Adrenal gland (tissue), 9 donors: ENCODE measurements at regions not wholly inside any gene's neighbourhood (a gene's known extent, or its start where the extent isn't known, plus 50 kb on each side); places are given as distances from the start of the nearest gene placed in this dataset.
A peak's percentile ranks its signal among the peaks of the same experiment; 100 is the strongest.

Experiments used
- DNase-seq, 7 donors: peaks; one replicate each; pipeline ENCODE4 v3.0.0-alpha.2; 2019 to 2020
- H3K27ac ChIP-seq, 5 donors: fragments of 200-600 bp; sonication (generic) in 4 of 5; 1 replicate in 3 of 5; 2 replicates in 2 of 5; pipeline versions ENCODE4 v1.5.1 to v1.8.0; 2016 to 2020; ENCODE audit warnings: mild to moderate bottlenecking in 1 of 5
- H3K27me3 ChIP-seq: fragments of 200-600 bp; 2 replicates; pipeline ENCODE4 v1.8.0; 2021
- H3K36me3 ChIP-seq, 2 donors: fragments of 200-600 bp; replicated peaks in 1 of 2; 1 replicate in 1 of 2; 2 replicates in 1 of 2; pipeline versions ENCODE4 v1.5.1 to v1.8.0; 2018 to 2022
- H3K4me1 ChIP-seq, 2 donors: fragments of 200-600 bp; replicated peaks in 1 of 2; 1 replicate in 1 of 2; 2 replicates in 1 of 2; pipeline versions ENCODE4 v1.5.1 to v1.8.0; 2018 to 2021
- H3K4me3 ChIP-seq, 4 donors: fragments of 200-600 bp; sonication (generic) in 3 of 4; one replicate each; pipeline ENCODE4 v1.5.1; 2016 to 2018
- H3K9me3 ChIP-seq, 3 donors: fragments of 200-600 bp; sonication (generic) in 1 of 3; replicated peaks in 1 of 3; 1 replicate in 2 of 3; 2 replicates in 1 of 3; pipeline versions ENCODE4 v1.5.1 to v1.8.0; 2016 to 2021
- CTCF ChIP-seq, 6 experiments: fragments of 450-650 bp in 4 of 6; fragments of 200-600 bp in 2 of 6; sonication (generic) in 1 of 6; IDR thresholded peaks; 1 replicate in 5 of 6; 2 replicates in 1 of 6; pipeline versions ENCODE4 v1.5.1 to v1.8.0; 2016 to 2021; ENCODE audit warnings: antibody characterized with exemption in 6 of 6, mild to moderate bottlenecking in 2 of 6, moderate library complexity in 1 of 6
- POLR2A ChIP-seq, 2 donors: fragments of 450-650 bp; IDR thresholded peaks; one replicate each; pipeline ENCODE4 v1.6.1; 2017; ENCODE audit warnings: antibody characterized with exemption in 2 of 2, mild to moderate bottlenecking in 2 of 2, moderate library complexity in 1 of 2
- WGBS, 4 donors: extraction: QIAGEN DNeasy Blood & Tissue Kit in 2 of 4; methylation state at CpG; one replicate each; pipeline versions ENCODE4 v1.1.5 to v1.1.7; 2013 to 2017; 5-methylcytosine and 5-hydroxymethylcytosine counted together
- intact Hi-C, 2 donors: fragments of 100-400 bp; cut with DNase I; formaldehyde crosslinking; loops; one replicate each; pipeline versions ENCODE4 v1.14.1 to v1.15.0; 2022 to 2023
- donor health status: healthy with polysubstance abuse.
- donor health status: Bipolar disorder and iron deficiency.
- donor health status: DM: yes; HTN: yes; CAD: no.
- donor health status: DM: no; HTN: no; CAD: no.
- donor health status: DM: no; HTN: no; CAD: no.

GRCh38 chr5:82355496-82355895, 77.3 kb upstream of the RPS23 start:
- Histone ChIP-seq H3K36me3 (no peaks in the 10 kb centered on the region), H3K27ac (peak overlapping the region in 1 of 5 donors; percentile 82), H3K9me3 (no peaks in the 10 kb centered on the region), H3K4me3 (no peak overlapping the region), H3K4me1 (peaks cover 11 to 42% of the 10 kb centered on the region in 2 donors), H3K27me3 (no peaks in the 10 kb centered on the region)
- intact Hi-C loops = loop anchor here in 1 of 2 donors (10.0 kb wide), 3 partner anchors 289 to 1209 kb away; no protein-coding TSS in a partner anchor
- no peak for DNase-seq
- no peak for TF ChIP-seq CTCF (IDR thresholded peaks at IDR 0.05)
- no peak for TF ChIP-seq POLR2A (IDR thresholded peaks at IDR 0.05)
- whole genome bisulfite sequencing, 4 donors = 41 to 61% (median 51%) methylated on average over 2 of the region's 2 CpGs

DNA sequence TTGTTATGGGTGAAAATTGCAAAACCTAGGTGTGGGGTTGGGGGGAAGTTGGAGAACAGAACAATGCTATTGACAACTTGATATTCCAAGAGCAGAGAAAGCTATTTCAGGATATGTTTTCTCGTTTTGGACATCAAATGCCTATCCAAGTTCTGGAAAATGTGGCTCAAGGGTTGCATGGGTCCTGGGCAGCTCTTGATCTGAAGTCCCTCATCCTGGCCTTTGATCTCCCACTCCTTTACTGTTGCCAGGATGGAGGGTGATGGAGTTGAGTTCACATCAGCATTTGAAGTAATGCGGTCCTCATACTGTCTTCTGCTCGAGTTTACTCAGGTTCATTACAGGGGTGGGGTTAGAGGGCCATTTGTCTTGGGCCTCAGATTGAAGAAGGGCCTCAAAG, 76.9 kb upstream of the RPS23 start:
- TF ChIP-seq CTCF (IDR thresholded peaks at IDR 0.05) (no peak), POLR2A (IDR thresholded peaks at IDR 0.05) (no peak)
- Histone ChIP-seq H3K27me3 (no peaks in the 10 kb centered on the region), H3K4me3 (no peak overlapping the region), H3K36me3 (no peaks in the 10 kb centered on the region), H3K4me1 (peaks cover 11 to 42% of the 10 kb centered on the region in 2 donors), H3K9me3 (no peaks in the 10 kb centered on the region), H3K27ac (no peak overlapping the region)
- no peak for DNase-seq
- WGBS, 4 donors = 91 to 97% (median 92%) methylated on average over 3 of the region's 3 CpGs
- intact Hi-C loops = loop anchor here in 1 of 2 donors (10.0 kb wide), 3 partner anchors 290 to 1210 kb away; no protein-coding TSS in a partner anchor

DNA sequence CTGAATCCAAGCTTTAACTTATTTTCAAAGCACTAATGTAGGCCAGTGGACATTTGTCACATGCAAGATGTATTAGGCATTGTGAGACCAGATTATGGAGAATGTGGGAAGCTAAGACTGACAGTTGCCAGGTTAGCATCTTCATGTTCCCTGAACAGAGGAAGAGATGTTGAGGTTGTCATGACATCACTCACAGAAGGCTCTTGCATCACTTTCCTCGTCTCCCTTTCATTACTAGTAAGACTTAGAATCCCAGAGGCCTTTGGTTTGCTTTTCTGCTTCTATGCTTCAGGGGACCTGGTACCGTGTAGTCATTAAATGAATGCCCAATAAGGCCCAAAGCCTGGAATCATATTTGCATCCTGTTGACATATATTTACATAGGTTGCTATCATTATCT, 76.4 kb upstream of the RPS23 start:
- 88 to 97% (median 89%) methylated on average over 2 of the region's 2 CpGs for WGBS, 4 donors
- TF ChIP-seq CTCF (IDR thresholded peaks at IDR 0.05) = no peak
- TF ChIP-seq POLR2A (IDR thresholded peaks at IDR 0.05) = no peak
- Histone ChIP-seq H3K27me3 (no peaks in the 10 kb centered on the region), H3K4me1 (peaks cover 11 to 42% of the 10 kb centered on the region in 2 donors), H3K9me3 (no peaks in the 10 kb centered on the region), H3K36me3 (no peaks in the 10 kb centered on the region), H3K4me3 (no peak overlapping the region), H3K27ac (no peak overlapping the region)
- intact Hi-C loops = loop anchor here in 1 of 2 donors (10.0 kb wide), 3 partner anchors 290 to 1210 kb away; no protein-coding TSS in a partner anchor
- DNase-seq = no peak

DNA sequence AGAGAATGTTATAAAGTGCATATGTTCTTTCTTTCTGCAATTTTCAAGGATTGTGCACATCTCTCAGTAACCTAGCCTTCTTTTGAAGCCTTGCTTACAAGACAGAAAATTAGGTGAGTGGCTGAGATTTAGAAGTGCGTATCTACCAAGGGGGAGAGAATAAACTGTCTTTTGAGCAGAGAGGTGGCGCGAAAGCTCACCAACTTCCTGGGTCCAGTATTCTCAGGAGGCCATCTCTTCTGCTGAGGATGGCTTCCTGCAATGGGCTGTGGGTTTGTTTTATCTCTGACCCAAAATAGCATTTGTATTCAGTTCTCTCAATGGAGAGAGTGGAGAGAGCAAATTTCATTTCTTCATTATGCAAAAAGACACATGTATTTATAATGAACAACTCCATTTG, 75.4 kb upstream of the RPS23 start:
- DNase-seq = no peak
- 93 to 100% (median 97%) methylated on average over 3 of the region's 3 CpGs for WGBS, 4 donors
- TF ChIP-seq POLR2A (IDR thresholded peaks at IDR 0.05) = no peak
- TF ChIP-seq CTCF (IDR thresholded peaks at IDR 0.05) = no peak
- Histone ChIP-seq H3K27me3 (no peaks in the 10 kb centered on the region), H3K36me3 (no peaks in the 10 kb centered on the region), H3K4me1 (peaks cover 7 to 37% of the 10 kb centered on the region in 2 donors), H3K27ac (peak overlapping the region in 1 of 5 donors; percentile 71), H3K4me3 (no peak overlapping the region), H3K9me3 (no peaks in the 10 kb centered on the region)
- intact Hi-C loops = loop anchor here in 1 of 2 donors (10.0 kb wide), 3 partner anchors 291 to 1211 kb away; no protein-coding TSS in a partner anchor
